ENCODE measurements at regions not wholly inside any gene's neighbourhood (a gene's known extent, or its start where the extent isn't known, plus 50 kb on each side); places are given as distances from the start of the nearest gene placed in this dataset.

DNA sequence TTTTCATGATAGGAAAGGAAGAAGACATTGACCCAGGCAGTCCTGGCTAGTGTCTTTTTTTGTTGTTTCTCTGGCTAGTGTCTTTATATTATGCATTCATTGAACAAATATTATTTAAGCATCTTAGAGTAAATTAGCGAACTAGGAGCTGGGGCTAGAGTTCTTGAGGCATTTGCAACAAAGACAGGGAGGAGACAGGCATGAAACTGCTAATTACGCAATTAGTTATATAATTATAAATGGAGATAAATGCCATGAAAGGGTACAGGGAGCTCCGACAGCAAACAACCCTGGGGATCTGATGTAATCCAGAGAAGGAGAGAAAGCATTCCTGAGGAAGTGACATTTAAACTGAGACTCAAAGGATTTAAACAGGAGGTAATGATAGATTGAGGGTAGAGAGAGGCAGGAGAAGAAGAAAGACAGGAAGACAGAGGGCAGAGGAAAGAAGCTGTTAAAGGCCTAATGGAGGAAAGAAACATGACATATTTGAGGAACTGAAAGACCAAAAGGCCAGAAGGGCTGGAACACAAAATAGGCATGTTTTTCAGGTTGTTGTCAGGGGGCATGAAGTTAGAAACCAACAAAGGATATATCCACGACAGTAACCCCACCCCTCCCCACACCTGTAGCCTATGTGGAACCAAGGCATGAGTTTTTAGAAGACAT, 99.5 kb upstream of the GJB5 start:
- H3K9me3 ChIP-seq (ENCODE audit: control insufficient read depth in 4 of 4, low read length in 3 of 4), result no peaks in the 10 kb centered on the region
- H3K27ac ChIP-seq (ENCODE audit: low read depth in 1 of 2, low read length in 2 of 2), result no peak overlapping the region
- H3K36me3 ChIP-seq (ENCODE audit: control insufficient read depth in 4 of 4, insufficient read depth in 3 of 4, low read depth in 1 of 4, low read length in 3 of 4), result no peaks in the 10 kb centered on the region
- WGBS, result 61% methylated on average over 4 of the region's 4 CpGs
- DNase-seq (ENCODE audit: low spot score), result no peak
- TF ChIP-seq, protein P1, sequence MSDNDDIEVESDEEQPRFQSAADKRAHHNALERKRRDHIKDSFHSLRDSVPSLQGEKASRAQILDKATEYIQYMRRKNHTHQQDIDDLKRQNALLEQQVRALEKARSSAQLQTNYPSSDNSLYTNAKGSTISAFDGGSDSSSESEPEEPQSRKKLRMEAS (IDR thresholded peaks at IDR 0.05), result no peak
- TF ChIP-seq EGR1 (IDR thresholded peaks at IDR 0.05; ENCODE audit: low read depth in 2 of 2) (no peak), NR2F2 (IDR thresholded peaks at IDR 0.05) (no peak), TAF1 (conservative IDR thresholded peaks at IDR 0.05) (no peak), FOXA2 (IDR thresholded peaks at IDR 0.05) (no peak), SP1 (IDR thresholded peaks at IDR 0.05) (no peak)
- TF ChIP-seq, protein P2, sequence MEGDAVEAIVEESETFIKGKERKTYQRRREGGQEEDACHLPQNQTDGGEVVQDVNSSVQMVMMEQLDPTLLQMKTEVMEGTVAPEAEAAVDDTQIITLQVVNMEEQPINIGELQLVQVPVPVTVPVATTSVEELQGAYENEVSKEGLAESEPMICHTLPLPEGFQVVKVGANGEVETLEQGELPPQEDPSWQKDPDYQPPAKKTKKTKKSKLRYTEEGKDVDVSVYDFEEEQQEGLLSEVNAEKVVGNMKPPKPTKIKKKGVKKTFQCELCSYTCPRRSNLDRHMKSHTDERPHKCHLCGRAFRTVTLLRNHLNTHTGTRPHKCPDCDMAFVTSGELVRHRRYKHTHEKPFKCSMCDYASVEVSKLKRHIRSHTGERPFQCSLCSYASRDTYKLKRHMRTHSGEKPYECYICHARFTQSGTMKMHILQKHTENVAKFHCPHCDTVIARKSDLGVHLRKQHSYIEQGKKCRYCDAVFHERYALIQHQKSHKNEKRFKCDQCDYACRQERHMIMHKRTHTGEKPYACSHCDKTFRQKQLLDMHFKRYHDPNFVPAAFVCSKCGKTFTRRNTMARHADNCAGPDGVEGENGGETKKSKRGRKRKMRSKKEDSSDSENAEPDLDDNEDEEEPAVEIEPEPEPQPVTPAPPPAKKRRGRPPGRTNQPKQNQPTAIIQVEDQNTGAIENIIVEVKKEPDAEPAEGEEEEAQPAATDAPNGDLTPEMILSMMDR (IDR thresholded peaks at IDR 0.05; ENCODE audit: low read depth, low read length, missing input control), result no peak
- TF ChIP-seq, protein P3, sequence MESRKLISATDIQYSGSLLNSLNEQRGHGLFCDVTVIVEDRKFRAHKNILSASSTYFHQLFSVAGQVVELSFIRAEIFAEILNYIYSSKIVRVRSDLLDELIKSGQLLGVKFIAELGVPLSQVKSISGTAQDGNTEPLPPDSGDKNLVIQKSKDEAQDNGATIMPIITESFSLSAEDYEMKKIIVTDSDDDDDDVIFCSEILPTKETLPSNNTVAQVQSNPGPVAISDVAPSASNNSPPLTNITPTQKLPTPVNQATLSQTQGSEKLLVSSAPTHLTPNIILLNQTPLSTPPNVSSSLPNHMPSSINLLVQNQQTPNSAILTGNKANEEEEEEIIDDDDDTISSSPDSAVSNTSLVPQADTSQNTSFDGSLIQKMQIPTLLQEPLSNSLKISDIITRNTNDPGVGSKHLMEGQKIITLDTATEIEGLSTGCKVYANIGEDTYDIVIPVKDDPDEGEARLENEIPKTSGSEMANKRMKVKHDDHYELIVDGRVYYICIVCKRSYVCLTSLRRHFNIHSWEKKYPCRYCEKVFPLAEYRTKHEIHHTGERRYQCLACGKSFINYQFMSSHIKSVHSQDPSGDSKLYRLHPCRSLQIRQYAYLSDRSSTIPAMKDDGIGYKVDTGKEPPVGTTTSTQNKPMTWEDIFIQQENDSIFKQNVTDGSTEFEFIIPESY (IDR thresholded peaks at IDR 0.05), result no peak
- H3K4me3 ChIP-seq (ENCODE audit: low read depth in 1 of 3, low read length in 3 of 3), result no peak overlapping the region
- peaks cover 0 to 4% (median 1%) of the 10 kb centered on the region in 4 donors for H3K27me3 ChIP-seq (ENCODE audit: control insufficient read depth in 4 of 4, insufficient read depth in 4 of 4, low read length in 3 of 4)
- no peak overlapping the region for H3K9ac ChIP-seq (ENCODE audit: low read depth in 1 of 2, low read length in 2 of 2)
- no peaks in the 10 kb centered on the region for H3K4me1 ChIP-seq (ENCODE audit: control insufficient read depth in 4 of 4, insufficient read depth in 4 of 4, low read length in 3 of 4)

DNA sequence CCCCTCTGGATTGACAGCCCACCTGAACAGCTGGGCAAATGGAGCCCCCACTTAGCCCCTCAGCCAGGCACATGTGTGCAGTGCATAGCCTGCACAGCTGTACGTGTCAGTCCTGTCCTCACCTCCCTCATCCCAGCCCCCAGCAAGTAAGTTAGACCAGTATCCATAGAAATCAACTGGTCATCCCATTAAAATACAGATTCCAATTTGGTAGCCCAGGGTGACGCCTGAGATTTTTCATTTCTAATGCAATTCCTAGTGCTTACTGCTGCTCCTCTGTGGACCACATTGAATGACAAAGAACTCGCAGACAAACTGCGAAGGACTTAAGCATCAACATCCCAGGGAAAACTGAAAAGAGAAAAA, 99.0 kb upstream of the GJB5 start:
- Histone ChIP-seq H3K36me3 (ENCODE audit: control insufficient read depth in 4 of 4, insufficient read depth in 3 of 4, low read depth in 1 of 4, low read length in 3 of 4) (no peaks in the 10 kb centered on the region), H3K27ac (ENCODE audit: low read depth in 1 of 2, low read length in 2 of 2) (no peak overlapping the region), H3K4me1 (ENCODE audit: control insufficient read depth in 4 of 4, insufficient read depth in 4 of 4, low read length in 3 of 4) (no peaks in the 10 kb centered on the region), H3K9ac (ENCODE audit: low read depth in 1 of 2, low read length in 2 of 2) (no peak overlapping the region), H3K27me3 (ENCODE audit: control insufficient read depth in 4 of 4, insufficient read depth in 4 of 4, low read length in 3 of 4) (peaks cover 0 to 4% (median 1%) of the 10 kb centered on the region in 4 donors), H3K9me3 (ENCODE audit: control insufficient read depth in 4 of 4, low read length in 3 of 4) (no peaks in the 10 kb centered on the region), H3K4me3 (ENCODE audit: low read depth in 1 of 3, low read length in 3 of 3) (no peak overlapping the region)
- no peak for DNase-seq (ENCODE audit: low spot score)
- TF ChIP-seq RXRA (IDR thresholded peaks at IDR 0.05), result no peak
- no peak for TF ChIP-seq JUND (IDR thresholded peaks at IDR 0.05)
- no peak for TF ChIP-seq RAD21 (IDR thresholded peaks at IDR 0.05)
- TF ChIP-seq, protein P1 (IDR thresholded peaks at IDR 0.05), result no peak
- 80% methylated on average over 4 of the region's 4 CpGs for WGBS

GRCh38 chr1:34656299-34656698, 98.5 kb upstream of the GJB5 start:
- Histone ChIP-seq H3K36me3 (ENCODE audit: control insufficient read depth in 4 of 4, insufficient read depth in 3 of 4, low read depth in 1 of 4, low read length in 3 of 4) (no peaks in the 10 kb centered on the region), H3K9me3 (ENCODE audit: control insufficient read depth in 4 of 4, low read length in 3 of 4) (no peaks in the 10 kb centered on the region), H3K27me3 (ENCODE audit: control insufficient read depth in 4 of 4, insufficient read depth in 4 of 4, low read length in 3 of 4) (peaks cover 0 to 4% (median 1%) of the 10 kb centered on the region in 4 donors), H3K27ac (ENCODE audit: low read depth in 1 of 2, low read length in 2 of 2) (no peak overlapping the region), H3K9ac (ENCODE audit: low read depth in 1 of 2, low read length in 2 of 2) (no peak overlapping the region), H3K4me1 (ENCODE audit: control insufficient read depth in 4 of 4, insufficient read depth in 4 of 4, low read length in 3 of 4) (no peaks in the 10 kb centered on the region), H3K4me3 (ENCODE audit: low read depth in 1 of 3, low read length in 3 of 3) (no peak overlapping the region)
- DNase-seq (ENCODE audit: low spot score), result no peak
- 77% methylated on average over 3 of the region's 3 CpGs for WGBS
- TF ChIP-seq FOXA2 (IDR thresholded peaks at IDR 0.05) (no peak), RXRA (IDR thresholded peaks at IDR 0.05) (no peak), HNF4G (IDR thresholded peaks at IDR 0.05) (no peak), FOXA1 (IDR thresholded peaks at IDR 0.05) (no peak), GABPA (IDR thresholded peaks at IDR 0.05 in 1 of 2, conservative IDR thresholded peaks at IDR 0.05 in 1 of 2) (no peak), ATF3 (IDR thresholded peaks at IDR 0.05) (no peak), JUND (IDR thresholded peaks at IDR 0.05) (no peak), SP1 (IDR thresholded peaks at IDR 0.05) (no peak), RAD21 (IDR thresholded peaks at IDR 0.05) (no peak), YY1 (IDR thresholded peaks at IDR 0.05) (no peak)
- TF ChIP-seq, protein P2 (IDR thresholded peaks at IDR 0.05; ENCODE audit: low read depth, low read length, missing input control), result no peak
- TF ChIP-seq, protein P4, sequence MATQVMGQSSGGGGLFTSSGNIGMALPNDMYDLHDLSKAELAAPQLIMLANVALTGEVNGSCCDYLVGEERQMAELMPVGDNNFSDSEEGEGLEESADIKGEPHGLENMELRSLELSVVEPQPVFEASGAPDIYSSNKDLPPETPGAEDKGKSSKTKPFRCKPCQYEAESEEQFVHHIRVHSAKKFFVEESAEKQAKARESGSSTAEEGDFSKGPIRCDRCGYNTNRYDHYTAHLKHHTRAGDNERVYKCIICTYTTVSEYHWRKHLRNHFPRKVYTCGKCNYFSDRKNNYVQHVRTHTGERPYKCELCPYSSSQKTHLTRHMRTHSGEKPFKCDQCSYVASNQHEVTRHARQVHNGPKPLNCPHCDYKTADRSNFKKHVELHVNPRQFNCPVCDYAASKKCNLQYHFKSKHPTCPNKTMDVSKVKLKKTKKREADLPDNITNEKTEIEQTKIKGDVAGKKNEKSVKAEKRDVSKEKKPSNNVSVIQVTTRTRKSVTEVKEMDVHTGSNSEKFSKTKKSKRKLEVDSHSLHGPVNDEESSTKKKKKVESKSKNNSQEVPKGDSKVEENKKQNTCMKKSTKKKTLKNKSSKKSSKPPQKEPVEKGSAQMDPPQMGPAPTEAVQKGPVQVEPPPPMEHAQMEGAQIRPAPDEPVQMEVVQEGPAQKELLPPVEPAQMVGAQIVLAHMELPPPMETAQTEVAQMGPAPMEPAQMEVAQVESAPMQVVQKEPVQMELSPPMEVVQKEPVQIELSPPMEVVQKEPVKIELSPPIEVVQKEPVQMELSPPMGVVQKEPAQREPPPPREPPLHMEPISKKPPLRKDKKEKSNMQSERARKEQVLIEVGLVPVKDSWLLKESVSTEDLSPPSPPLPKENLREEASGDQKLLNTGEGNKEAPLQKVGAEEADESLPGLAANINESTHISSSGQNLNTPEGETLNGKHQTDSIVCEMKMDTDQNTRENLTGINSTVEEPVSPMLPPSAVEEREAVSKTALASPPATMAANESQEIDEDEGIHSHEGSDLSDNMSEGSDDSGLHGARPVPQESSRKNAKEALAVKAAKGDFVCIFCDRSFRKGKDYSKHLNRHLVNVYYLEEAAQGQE (IDR thresholded peaks at IDR 0.05), result no peak

Data from liver (tissue), 8 donors.